Body of pancreas (tissue), 4 donors: ENCODE measurements at regions not wholly inside any gene's neighbourhood (a gene's known extent, or its start where the extent isn't known, plus 50 kb on each side); places are given as distances from the start of the nearest gene placed in this dataset.

ENCODE experiments used
- ATAC-seq: fragments of 150-250 bp; one replicate; pipeline ENCODE4 v1.9.1; 2016
- DNase-seq, 4 donors: peaks; one replicate each; pipeline ENCODE4 v3.0.0-alpha.2; 2019
- H3K27ac ChIP-seq, 4 donors: fragments of 200-600 bp; sonication (generic); 1 replicate in 3 of 4; 2 replicates in 1 of 4; pipeline versions ENCODE4 v1.5.1 to v1.6.1; 2016 to 2019; ENCODE audit warnings: mild to moderate bottlenecking in 1 of 4, mixed read lengths in 1 of 4, moderate library complexity in 1 of 4
- H3K27me3 ChIP-seq, 2 donors: fragments of 200-600 bp; sonication (generic); one replicate each; pipeline ENCODE4 v1.6.0; 2016; ENCODE audit warnings: mild to moderate bottlenecking in 1 of 2
- H3K36me3 ChIP-seq, 2 donors: fragments of 200-600 bp; sonication (generic); replicated peaks in 1 of 2; 2 replicates each; pipeline ENCODE4 v1.5.1; 2016; ENCODE audit warnings: low read depth in 2 of 2; ENCODE audit not compliant: insufficient read depth in 1 of 2
- H3K4me1 ChIP-seq: fragments of 200-600 bp; sonication (generic); one replicate; pipeline ENCODE4 v1.6.0; 2016
- H3K4me3 ChIP-seq, 2 donors: fragments of 200-600 bp; sonication (generic); 1 replicate in 1 of 2; 2 replicates in 1 of 2; pipeline ENCODE4 v1.5.1; 2016 to 2019
- H3K9me3 ChIP-seq, 3 donors: fragments of 200-600 bp; sonication (generic); 1 replicate in 2 of 3; 2 replicates in 1 of 3; pipeline ENCODE4 v1.5.1; 2016
- POLR2A ChIP-seq, 3 donors: fragments of 450-650 bp; IDR thresholded peaks; one replicate each; pipeline ENCODE4 v1.6.1; 2016; ENCODE audit warnings: antibody characterized with exemption in 3 of 3, mild to moderate bottlenecking in 2 of 3
- WGBS, 2 donors: methylation state at CpG; one replicate each; pipeline ENCODE4 v1.1.5; 2017; 5-methylcytosine and 5-hydroxymethylcytosine counted together
- intact Hi-C: fragments of 100-400 bp; cut with DNase I; formaldehyde crosslinking; loops from one replicate; pipeline ENCODE4 v1.15.1; 2023
- TF ChIP-seq, protein P1 (sequence below), 7 experiments: fragments of 450-650 bp in 4 of 7; fragments of 200-600 bp in 3 of 7; sonication (generic) in 3 of 7; IDR thresholded peaks; one replicate each; pipeline ENCODE4 v1.5.1; 2016 to 2019; ENCODE audit warnings: antibody characterized with exemption in 7 of 7

DNA sequence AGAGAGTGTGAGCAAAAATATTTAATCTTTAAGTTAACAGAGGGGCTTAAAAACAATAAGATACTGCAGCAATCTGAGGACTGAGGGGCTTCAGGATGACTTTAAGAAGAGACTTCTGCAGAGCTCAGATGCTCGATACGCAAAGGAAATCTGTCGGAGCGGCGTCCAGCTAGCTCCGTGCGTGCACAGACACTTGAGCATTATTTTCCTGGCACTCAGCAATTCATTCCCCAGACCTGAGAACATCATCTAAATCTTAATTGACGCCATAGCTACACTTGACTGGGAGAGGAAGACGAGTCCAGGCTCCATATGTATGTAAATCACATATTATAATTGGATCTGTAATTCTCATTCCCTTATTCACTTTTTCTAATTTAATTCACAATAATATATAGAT is 228.2 kb downstream of the SOD2 start:
- DNase-seq (no peak), ATAC-seq (no peak)
- no peaks in the 10 kb centered on the region for H3K36me3 ChIP-seq
- H3K4me3 ChIP-seq: no peak overlapping the region
- TF ChIP-seq, protein P1, sequence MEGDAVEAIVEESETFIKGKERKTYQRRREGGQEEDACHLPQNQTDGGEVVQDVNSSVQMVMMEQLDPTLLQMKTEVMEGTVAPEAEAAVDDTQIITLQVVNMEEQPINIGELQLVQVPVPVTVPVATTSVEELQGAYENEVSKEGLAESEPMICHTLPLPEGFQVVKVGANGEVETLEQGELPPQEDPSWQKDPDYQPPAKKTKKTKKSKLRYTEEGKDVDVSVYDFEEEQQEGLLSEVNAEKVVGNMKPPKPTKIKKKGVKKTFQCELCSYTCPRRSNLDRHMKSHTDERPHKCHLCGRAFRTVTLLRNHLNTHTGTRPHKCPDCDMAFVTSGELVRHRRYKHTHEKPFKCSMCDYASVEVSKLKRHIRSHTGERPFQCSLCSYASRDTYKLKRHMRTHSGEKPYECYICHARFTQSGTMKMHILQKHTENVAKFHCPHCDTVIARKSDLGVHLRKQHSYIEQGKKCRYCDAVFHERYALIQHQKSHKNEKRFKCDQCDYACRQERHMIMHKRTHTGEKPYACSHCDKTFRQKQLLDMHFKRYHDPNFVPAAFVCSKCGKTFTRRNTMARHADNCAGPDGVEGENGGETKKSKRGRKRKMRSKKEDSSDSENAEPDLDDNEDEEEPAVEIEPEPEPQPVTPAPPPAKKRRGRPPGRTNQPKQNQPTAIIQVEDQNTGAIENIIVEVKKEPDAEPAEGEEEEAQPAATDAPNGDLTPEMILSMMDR (IDR thresholded peaks at IDR 0.05): no peak
- no peak for TF ChIP-seq POLR2A (IDR thresholded peaks at IDR 0.05)
- no peaks in the 10 kb centered on the region for H3K27me3 ChIP-seq
- intact Hi-C loops: no loop called here
- no peak overlapping the region for H3K27ac ChIP-seq
- no peaks in the 10 kb centered on the region for H3K9me3 ChIP-seq
- H3K4me1 ChIP-seq: no peaks in the 10 kb centered on the region
- 66 to 77% methylated on average over 9 of the region's 9 CpGs for WGBS, 2 donors

- no peak for DNase-seq
- TF ChIP-seq, protein P1 (IDR thresholded peaks at IDR 0.05): peak in 2 of 7 experiments; percentile 20 to 21
- no peak for TF ChIP-seq POLR2A (IDR thresholded peaks at IDR 0.05)
- no peak for ATAC-seq
- Histone ChIP-seq H3K36me3 (no peaks in the 10 kb centered on the region), H3K9me3 (no peaks in the 10 kb centered on the region), H3K4me3 (no peak overlapping the region), H3K27ac (no peak overlapping the region), H3K27me3 (no peaks in the 10 kb centered on the region), H3K4me1 (no peaks in the 10 kb centered on the region)
- 68 to 78% methylated on average over 22 of the region's 22 CpGs for whole genome bisulfite sequencing, 2 donors
- intact Hi-C loops: no loop called here
Measured at GRCh38 chr6:159463119-159463829, 229.8 kb downstream of the SOD2 start.

- WGBS, 2 donors: 61 to 65% methylated on average over 7 of the region's 7 CpGs
- intact Hi-C loops: no loop called here
- H3K36me3 ChIP-seq: no peaks in the 10 kb centered on the region
- no peaks in the 10 kb centered on the region for H3K4me1 ChIP-seq
- no peak for ATAC-seq
- H3K4me3 ChIP-seq: no peak overlapping the region
- H3K9me3 ChIP-seq: no peaks in the 10 kb centered on the region
- no peaks in the 10 kb centered on the region for H3K27me3 ChIP-seq
- H3K27ac ChIP-seq: no peak overlapping the region
- DNase-seq: no peak
- no peak for TF ChIP-seq POLR2A (IDR thresholded peaks at IDR 0.05)
- TF ChIP-seq, protein P1 (IDR thresholded peaks at IDR 0.05): no peak
Measured at GRCh38 chr6:159462431-159462830, 230.6 kb downstream of the SOD2 start.

DNA sequence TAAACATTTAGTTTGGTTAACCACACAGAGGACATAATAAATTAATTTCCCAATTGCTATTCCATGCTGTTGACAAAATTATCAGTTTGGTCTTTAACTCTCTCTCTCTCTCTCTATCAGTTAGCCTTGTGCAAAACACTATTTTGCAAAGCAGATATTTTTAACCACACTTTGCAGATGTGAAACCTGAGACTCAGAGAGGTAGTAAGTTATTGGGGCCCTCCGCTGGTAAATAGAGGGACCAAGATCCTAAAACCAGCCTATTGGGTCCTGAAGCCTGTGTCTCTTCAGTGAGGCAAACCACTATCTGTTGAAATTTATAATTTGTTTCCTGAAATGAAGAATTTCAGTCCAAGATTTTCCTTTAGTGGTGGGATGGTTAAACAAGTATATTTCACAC is 231.0 kb downstream of the SOD2 start:
- no peak overlapping the region for H3K27ac ChIP-seq
- no peak for DNase-seq
- H3K36me3 ChIP-seq: no peaks in the 10 kb centered on the region
- 84 to 91% methylated on average over 1 of the region's 1 CpG for WGBS, 2 donors
- H3K4me3 ChIP-seq: no peak overlapping the region
- no peak for ATAC-seq
- TF ChIP-seq POLR2A (IDR thresholded peaks at IDR 0.05): no peak
- TF ChIP-seq, protein P1 (IDR thresholded peaks at IDR 0.05): no peak
- intact Hi-C loops: no loop called here
- H3K9me3 ChIP-seq: no peaks in the 10 kb centered on the region
- H3K27me3 ChIP-seq: no peaks in the 10 kb centered on the region
- no peaks in the 10 kb centered on the region for H3K4me1 ChIP-seq

DNA sequence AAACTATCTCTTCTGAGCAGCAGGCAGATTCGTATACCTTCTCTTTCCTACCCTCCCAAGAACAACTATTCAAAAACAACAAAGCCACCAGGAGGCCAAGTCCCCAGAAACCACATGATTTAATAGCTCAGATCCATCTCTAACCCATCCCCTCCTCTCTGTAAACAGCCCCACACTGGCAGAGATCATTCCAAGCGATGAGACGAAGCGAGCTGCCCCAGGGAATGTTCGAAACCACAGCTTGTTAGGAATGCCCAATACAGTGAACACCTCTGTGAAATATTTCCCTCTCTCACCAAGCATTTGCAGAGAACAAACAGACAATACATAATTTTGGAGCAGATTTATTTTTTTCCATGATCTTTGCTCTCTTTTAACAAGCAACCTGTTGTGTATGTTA is 231.8 kb downstream of the SOD2 start:
- intact Hi-C loops: no loop called here
- no peaks in the 10 kb centered on the region for H3K9me3 ChIP-seq
- WGBS, 2 donors: 26 to 34% methylated on average over 5 of the region's 5 CpGs
- ATAC-seq (no peak), DNase-seq (no peak)
- no peak overlapping the region for H3K27ac ChIP-seq
- no peak for TF ChIP-seq POLR2A (IDR thresholded peaks at IDR 0.05)
- TF ChIP-seq, protein P1 (IDR thresholded peaks at IDR 0.05): no peak
- no peaks in the 10 kb centered on the region for H3K27me3 ChIP-seq
- H3K4me1 ChIP-seq: no peaks in the 10 kb centered on the region
- H3K4me3 ChIP-seq: no peak overlapping the region
- H3K36me3 ChIP-seq: no peaks in the 10 kb centered on the region
